Glomerular visceral epithelial cell (primary cell): ENCODE measurements at regions not wholly inside any gene's neighbourhood (a gene's known extent, or its start where the extent isn't known, plus 50 kb on each side); places are given as distances from the start of the nearest gene placed in this dataset.

ENCODE experiments used
- DNase-seq: peaks from one replicate; pipeline ENCODE4 v3.0.0-alpha.2; 2016; ENCODE audit errors: extremely low spot score

- DNase-seq, result no peak
Observed at GRCh38 chr2:200212862-200213425, 93.5 kb upstream of the SPATS2L start.

GRCh38 chr2:200216310-200216709, 90.2 kb upstream of the SPATS2L start:
- no peak for DNase-seq

- DNase-seq, result no peak
Observed at GRCh38 chr2:200217320-200217719, 89.2 kb upstream of the SPATS2L start.

DNA sequence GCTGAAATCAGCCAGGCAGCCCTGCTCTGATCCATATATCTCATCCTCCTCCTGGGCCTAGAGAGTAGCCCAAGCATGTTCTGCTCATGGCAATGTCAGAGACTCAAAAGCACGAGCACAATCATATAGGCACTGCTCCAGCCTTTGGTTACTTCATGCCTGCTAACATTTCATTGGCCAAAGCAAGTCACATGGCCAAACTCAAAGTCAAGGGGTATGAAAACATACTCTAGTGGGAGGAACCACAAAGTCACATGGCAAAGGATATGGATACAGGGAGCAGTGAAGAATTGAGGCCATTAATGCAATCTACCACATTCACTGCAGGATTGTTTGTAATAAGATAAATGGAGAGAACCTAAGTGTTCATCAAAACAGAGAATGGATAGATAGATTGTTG, 87.8 kb upstream of the SPATS2L start:
- DNase-seq, result no peak

- no peak for DNase-seq
Observed at GRCh38 chr2:200219309-200220113, 87.0 kb upstream of the SPATS2L start.

- DNase-seq, result no peak
Observed at GRCh38 chr2:200220251-200220650, 86.2 kb upstream of the SPATS2L start.

DNA sequence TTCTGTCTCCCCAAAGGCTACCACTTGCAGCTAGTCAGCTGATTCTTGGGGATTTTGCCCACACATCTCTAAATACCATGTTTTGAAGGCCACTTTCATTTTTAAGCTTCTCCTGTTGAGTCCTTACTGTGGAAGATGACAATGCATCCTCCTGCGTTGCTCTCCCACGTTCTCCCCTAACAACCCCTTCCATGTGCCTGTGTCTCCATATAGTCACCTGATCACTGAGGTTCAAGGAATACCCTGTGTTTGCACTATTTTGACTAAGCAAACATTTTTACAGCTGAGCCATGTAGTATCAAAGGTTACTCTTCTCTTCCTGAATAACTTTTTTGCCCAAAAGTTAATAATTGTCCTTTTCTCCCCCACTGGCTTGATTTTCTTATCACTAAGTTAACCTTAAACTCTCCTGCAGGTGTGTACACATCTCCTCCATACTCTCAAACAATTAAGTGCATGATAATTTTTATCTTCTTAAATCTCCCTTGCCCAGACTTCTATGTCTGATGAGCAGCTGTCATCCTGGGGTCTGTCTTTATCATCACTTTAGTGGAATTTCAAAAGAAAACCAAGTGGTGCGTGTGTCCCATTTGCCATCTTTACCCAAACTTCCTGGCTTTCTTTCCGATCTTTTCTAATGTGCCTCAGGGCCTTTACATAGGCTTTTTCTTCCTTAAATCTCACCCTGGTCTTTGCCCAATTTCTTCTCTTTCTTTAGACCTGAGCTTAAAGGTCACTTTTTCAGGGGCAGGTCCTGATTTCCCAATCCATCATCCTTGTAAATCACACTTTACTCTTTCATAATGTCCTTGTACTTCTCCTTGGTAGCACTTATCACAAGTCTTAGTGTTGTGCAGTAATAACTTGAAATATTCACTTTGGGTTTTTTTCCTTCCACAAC, 85.2 kb upstream of the SPATS2L start:
- no peak for DNase-seq

DNA sequence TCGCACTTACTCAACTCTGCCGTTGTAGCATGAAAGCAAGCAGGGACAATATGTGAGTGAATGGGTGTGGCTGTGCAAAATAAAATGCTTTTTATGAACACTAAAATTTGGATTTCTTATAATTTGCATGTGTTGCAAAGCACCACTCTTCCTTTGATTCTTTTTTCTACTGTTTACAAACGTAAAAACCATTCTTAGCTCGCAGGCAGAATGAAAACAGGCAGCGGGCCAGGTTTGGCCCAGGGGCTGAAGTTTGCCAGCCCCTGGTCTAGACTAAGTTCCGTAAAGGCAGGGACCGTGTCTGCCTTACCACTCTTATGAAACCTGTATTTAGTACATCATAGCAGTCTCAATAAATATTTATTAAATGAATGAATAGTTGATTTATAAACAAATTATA, 83.7 kb upstream of the SPATS2L start:
- DNase-seq, result no peak

DNA sequence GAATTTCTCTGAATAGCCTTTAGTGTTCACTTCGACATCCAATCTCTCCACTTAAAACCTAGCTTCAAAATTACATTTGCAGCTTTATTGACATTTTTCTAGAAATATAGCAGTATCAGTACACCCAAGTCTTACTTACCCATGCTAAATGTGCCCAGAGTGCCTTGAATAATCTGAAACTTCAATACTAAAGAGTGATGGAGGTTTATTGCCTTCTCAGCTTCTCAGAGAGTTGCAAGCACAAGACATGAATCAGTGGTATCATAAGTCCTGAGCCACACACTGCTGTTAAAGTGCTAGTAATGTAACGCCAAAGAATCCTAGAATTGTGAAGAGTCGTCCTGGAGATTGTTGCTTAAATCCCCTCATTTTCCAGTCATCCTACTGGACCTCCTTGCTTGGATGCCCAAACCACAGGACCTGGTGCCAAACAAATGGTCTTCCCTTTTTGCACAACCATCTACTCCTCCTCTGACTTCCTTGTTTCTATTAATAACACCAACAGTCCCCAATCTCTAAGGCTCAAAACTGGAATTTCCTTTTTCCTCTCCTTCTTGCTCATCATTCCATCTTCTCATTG, 83.2 kb upstream of the SPATS2L start:
- peak; percentile 22 for DNase-seq

- DNase-seq, result no peak
Observed at GRCh38 chr2:200225951-200226350, 80.5 kb upstream of the SPATS2L start.

DNA sequence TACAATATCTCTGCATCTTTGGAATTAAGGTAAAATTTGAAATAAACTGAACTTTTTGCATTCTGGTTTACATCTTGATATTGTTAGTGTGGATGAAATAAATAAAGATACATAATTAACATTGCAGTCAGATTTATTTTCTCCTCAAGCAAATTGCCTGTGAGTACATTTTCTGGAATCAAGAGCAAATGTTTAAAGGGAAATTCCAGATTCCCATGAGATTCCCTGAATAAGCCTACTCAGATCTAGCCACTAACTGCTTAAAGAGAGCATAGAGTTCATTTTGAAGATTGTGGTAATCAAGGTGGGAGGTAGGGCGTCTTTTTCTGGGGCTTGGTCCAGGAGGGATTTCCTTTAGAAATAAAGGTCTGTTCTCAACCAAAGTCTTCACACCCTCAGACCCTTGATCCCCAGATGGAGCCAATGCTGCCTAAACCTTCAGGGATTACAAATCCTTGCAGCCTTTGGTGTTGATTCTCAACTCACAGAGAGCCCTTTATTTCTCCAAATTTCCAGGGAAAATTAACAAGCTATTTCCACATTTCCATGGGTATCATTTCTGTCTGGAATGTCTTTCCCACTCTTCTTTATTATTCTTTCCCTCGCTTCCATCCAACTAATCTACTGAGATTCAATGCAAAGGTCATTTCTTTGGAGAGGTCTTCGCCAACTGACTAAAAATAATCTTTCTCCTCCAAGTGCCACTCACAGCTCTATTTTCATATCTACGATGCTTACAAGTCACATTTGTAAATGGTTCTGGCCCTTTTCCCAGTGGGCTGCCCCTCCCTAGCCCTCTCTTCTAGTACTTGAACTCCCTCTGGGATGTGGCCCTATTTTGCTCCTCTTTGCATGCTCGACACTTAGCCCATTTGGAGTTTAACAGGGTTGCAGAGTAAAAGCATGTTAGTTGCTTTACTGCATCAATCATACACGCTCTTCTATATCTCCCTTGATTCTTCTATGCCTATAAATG, 79.8 kb upstream of the SPATS2L start:
- no peak for DNase-seq

DNA sequence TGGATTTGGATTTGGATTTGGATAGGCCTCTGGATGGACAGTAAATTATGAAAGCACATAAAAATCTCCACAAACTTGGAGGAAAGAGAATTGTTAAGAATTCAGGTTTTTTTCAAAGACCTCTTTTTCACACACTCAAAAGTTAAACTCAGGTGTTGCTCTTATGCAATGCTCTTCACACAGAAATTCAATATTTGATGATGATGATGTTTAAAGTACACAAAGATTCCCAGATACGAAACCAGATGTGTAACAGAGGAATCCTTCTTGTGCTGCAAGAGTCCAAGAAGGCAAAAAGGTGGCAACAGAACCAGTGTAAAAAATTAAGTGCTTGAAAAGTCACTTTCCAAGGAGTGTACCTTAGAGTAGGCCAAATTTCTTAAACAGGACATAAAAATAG, 75.8 kb upstream of the SPATS2L start:
- DNase-seq, result no peak

DNA sequence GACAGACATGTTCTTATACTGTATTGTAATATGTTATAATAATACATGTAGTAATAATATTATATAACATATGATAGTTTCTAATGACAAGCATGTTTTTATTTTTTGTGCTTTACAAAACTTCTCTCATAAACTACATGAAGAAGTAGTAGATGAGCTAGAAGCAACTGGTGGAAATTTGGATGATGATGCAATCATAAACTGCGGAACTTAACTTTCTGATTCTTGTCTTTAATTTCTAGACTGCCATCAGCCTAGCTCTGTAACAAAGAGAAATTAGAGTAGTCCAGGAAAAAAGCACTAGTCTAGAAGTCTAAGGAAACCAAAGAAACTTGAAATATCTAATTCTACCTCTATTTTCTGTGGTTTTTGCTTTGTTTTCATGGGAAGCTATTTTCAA, 71.0 kb upstream of the SPATS2L start:
- no peak for DNase-seq

GRCh38 chr2:200239216-200239615, 67.3 kb upstream of the SPATS2L start:
- DNase-seq, result no peak

DNA sequence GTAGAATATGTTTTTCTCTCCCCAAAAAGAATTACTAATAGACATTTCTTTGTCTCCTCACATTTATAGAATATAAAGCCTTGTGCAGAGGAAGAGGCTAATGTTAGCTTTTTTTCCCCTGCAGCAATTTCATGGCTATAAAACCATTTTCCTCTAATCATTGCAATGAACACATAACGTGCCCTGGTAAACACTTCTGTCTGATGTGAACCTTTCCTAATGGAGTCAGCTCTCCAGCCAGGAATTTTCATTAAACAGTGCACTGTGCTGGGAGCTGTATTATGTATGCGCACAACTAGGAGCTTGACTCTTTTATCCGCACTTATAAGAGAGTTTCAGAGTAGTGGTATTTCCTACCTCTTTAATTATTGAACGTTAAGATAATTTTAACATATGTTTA, 63.9 kb upstream of the SPATS2L start:
- no peak for DNase-seq

DNA sequence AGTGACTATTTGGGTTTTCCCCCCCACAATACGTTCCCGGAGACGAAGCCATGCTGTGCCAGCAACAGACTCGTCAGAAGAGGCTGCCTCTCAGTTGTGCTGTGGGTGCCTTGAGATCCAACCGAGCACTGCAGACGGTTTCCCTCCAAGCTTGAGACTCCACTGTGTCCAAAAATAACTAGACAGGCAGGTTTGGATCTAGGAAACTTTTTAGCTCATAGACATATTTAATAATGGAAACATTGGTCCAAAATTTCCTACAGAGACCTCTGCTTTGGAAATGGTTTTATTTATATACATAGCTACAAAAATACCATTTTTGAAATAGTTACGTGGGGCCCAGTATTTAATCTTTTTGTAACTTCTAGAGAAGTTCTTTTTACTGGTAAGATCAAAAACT, 63.1 kb upstream of the SPATS2L start:
- no peak for DNase-seq

GRCh38 chr2:200244111-200244510, 62.4 kb upstream of the SPATS2L start:
- DNase-seq, result no peak

DNA sequence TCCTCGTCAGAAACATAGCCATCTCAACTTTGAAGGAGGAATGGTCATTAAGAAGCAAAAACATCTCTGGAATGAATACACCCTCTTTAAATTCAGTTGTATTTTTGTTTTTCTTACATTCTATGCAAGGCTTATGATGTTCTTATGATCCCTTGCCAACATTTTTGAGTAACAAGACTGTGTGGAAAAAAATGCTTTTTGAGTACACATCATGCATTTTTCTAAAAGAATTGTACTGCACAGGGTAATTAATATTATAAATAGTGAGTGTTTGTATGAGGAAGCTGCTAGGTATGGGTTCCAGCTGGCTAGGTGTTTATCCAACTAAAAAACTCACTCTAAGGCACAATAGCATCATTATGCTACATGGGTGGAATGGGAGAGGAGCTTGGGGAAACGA, 59.0 kb upstream of the SPATS2L start:
- DNase-seq, result no peak

GRCh38 chr2:200252265-200253067, 54.0 kb upstream of the SPATS2L start:
- peak; percentile 4 for DNase-seq

GRCh38 chr2:200253639-200254038, 52.9 kb upstream of the SPATS2L start:
- DNase-seq, result no peak
